Mesothelial cell of epicardium (in vitro differentiated cells): ENCODE measurements at regions not wholly inside any gene's neighbourhood (a gene's known extent, or its start where the extent isn't known, plus 50 kb on each side); places are given as distances from the start of the nearest gene placed in this dataset.

ENCODE experiments used
- DNase-seq, 2 experiments: peaks; one replicate each; pipeline ENCODE4 v3.0.0; 2021; ENCODE audit warnings: low spot score in 2 of 2; ENCODE audit not compliant: unreplicated experiment in 2 of 2
- H3K27ac Mint-ChIP-seq: 2 replicates; pipeline ENCODE4 v1.8.0; 2021; ENCODE audit warnings: mixed read lengths
- H3K27me3 Mint-ChIP-seq: 2 replicates; pipeline ENCODE4 v1.8.0; 2021; ENCODE audit warnings: low read depth, mixed read lengths
- H3K36me3 Mint-ChIP-seq: 2 replicates; pipeline ENCODE4 v1.8.0; 2021; ENCODE audit warnings: mixed read lengths
- H3K4me1 Mint-ChIP-seq: 2 replicates; pipeline ENCODE4 v1.8.0; 2021; ENCODE audit warnings: mixed read lengths
- H3K4me3 Mint-ChIP-seq: 2 replicates; pipeline ENCODE4 v1.8.0; 2021; ENCODE audit warnings: mild to moderate bottlenecking, moderate library complexity, mixed read lengths
- H3K9me3 Mint-ChIP-seq: 2 replicates; pipeline ENCODE4 v1.8.0; 2021; ENCODE audit warnings: mixed read lengths
- CTCF ChIP-seq: fragments of 200-600 bp; sonication (generic); IDR thresholded peaks from one replicate; pipeline ENCODE4 v1.5.0; 2021; ENCODE audit warnings: antibody characterized with exemption; ENCODE audit not compliant: unreplicated experiment

DNA sequence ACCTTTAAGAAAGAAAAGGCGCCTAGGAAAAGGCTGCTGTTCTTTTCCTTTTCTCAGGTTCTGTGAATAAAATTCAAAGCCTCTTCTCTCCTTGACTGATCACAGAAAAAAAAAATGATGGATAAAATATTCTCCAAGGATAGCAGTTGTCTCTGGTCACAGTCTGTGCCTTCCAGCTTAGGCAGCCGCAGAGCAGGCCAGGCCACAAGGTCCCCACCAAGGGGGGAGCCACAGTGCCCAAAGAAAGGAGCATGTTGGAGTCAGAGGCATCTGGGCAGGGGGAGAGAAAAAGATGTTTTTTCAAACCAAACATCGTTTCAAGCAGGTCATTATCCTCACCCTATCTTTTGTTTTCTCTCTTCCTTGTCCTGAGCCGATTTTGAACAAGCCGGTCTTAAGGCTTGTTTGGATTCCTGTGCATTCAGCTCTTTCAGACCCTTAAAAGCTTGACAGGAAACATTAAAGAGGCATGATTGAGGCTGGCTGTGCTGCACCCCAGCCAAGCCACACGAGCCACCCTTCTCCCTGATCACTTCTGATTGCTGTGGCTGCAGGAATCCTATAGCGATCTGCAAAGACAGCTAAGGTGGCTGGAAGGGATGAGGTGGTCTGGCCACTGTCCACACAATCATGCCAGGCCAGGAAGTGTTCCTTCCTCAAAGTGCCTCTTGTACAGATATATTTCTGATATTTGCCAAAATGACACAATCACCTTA is 284.6 kb upstream of the TLE4 start:
- DNase-seq, result no peak
- no peak overlapping the region for H3K4me3 Mint-ChIP-seq

DNA sequence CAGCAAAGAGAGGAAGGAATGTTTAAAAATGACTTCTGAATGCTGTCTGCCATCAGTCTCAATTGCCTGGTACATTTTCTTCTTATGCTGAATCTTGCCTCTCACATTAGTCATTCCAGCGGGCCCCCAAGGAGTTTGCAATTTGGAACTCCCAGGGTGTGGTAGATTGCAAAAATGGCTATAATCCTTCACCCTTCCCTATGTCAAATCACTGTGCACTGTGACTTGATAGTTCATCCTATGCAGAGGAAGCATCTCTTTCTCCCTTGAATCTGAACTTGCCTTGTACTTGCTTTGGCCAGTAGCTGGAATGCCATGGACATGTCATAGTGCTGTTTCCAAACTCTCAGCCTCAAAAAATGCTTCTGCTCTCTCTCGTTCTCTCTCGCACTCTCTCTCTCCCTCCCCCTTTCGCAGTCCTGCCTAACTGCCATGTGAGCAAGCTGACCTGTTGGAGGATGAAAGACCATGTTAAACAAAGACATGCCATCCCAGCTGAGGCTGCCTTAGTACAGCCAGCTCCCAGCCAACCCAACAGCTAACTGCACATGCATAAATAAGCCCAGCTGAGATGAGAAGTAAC is 284.0 kb upstream of the TLE4 start:
- H3K4me3 Mint-ChIP-seq, result no peak overlapping the region
- H3K27ac Mint-ChIP-seq, result no peak overlapping the region
- H3K36me3 Mint-ChIP-seq, result no peaks in the 10 kb centered on the region
- TF ChIP-seq CTCF, result no peak
- peaks cover 12% of the 10 kb centered on the region for H3K4me1 Mint-ChIP-seq
- peaks cover 21% of the 10 kb centered on the region for H3K27me3 Mint-ChIP-seq
- DNase-seq, result no peak
- H3K9me3 Mint-ChIP-seq, result peaks cover 4% of the 10 kb centered on the region

More for the DNA sequence above, 284.6 kb upstream of the TLE4 start:
- no peak overlapping the region for H3K27ac Mint-ChIP-seq
- no peak for TF ChIP-seq CTCF
- no peaks in the 10 kb centered on the region for H3K9me3 Mint-ChIP-seq
- peaks cover 23% of the 10 kb centered on the region for H3K27me3 Mint-ChIP-seq
- no peaks in the 10 kb centered on the region for H3K36me3 Mint-ChIP-seq
- peaks cover 12% of the 10 kb centered on the region for H3K4me1 Mint-ChIP-seq

- TF ChIP-seq CTCF, result no peak
- peaks cover 40% of the 10 kb centered on the region for H3K27me3 Mint-ChIP-seq
- DNase-seq, result no peak
Measured at GRCh38 chr9:79289856-79290255, 281.9 kb upstream of the TLE4 start.

DNA sequence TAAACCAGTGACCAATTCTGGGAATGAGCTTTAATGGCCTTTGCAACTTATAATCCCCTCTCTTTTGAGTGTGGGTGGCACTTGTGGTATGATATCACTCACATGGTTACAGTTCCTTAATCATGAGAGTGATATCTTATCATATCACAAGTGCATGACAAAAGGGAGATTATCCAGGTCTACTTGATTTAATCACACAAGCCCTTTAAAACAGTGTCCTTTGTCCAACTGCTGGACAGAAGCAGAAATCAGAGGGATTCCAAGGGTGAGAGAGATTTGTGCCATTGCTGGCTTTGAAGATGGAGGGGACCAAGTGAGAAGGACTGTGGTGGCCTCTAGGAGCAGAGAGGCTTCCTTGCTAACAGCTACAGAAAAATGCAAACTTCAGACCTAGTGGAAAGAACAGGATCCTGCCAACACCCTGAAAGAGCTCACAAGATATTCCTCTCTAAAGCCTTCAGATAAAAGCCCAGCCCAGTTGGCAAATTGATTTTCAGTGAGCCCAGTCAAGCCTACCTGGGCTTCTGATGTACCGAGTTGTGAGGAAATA is 279.0 kb upstream of the TLE4 start:
- no peak overlapping the region for H3K4me3 Mint-ChIP-seq
- no peak overlapping the region for H3K27ac Mint-ChIP-seq
- no peaks in the 10 kb centered on the region for H3K36me3 Mint-ChIP-seq

More at GRCh38 chr9:79289856-79290255, 281.9 kb upstream of the TLE4 start:
- no peak overlapping the region for H3K4me3 Mint-ChIP-seq
- no peaks in the 10 kb centered on the region for H3K36me3 Mint-ChIP-seq
- peaks cover 4% of the 10 kb centered on the region for H3K9me3 Mint-ChIP-seq
- H3K27ac Mint-ChIP-seq, result no peak overlapping the region
- peaks cover 12% of the 10 kb centered on the region for H3K4me1 Mint-ChIP-seq

GRCh38 chr9:79300068-79300467 is 271.7 kb upstream of the TLE4 start:
- DNase-seq, result no peak
- H3K9me3 Mint-ChIP-seq, result no peaks in the 10 kb centered on the region
- H3K4me3 Mint-ChIP-seq, result no peak overlapping the region
- no peak for TF ChIP-seq CTCF
- H3K27me3 Mint-ChIP-seq, result peaks cover 51% of the 10 kb centered on the region
- H3K27ac Mint-ChIP-seq, result no peak overlapping the region
- peaks cover 40% of the 10 kb centered on the region for H3K4me1 Mint-ChIP-seq
- H3K36me3 Mint-ChIP-seq, result no peaks in the 10 kb centered on the region

More for the DNA sequence above, 279.0 kb upstream of the TLE4 start:
- no peak for DNase-seq
- Mint-ChIP-seq H3K4me1 (peaks cover 8% of the 10 kb centered on the region), H3K27me3 (peaks cover 54% of the 10 kb centered on the region), H3K9me3 (peaks cover 4% of the 10 kb centered on the region)
- no peak for TF ChIP-seq CTCF
